Bone marrow (tissue), 2 donors: ENCODE measurements at regions not wholly inside any gene's neighbourhood (a gene's known extent, or its start where the extent isn't known, plus 50 kb on each side); places are given as distances from the start of the nearest gene placed in this dataset.

Experiments used
- DNase-seq, 2 donors: peaks; one replicate each; lab custom pipeline; 2025; lab: John Stamatoyannopoulos, UW

DNA sequence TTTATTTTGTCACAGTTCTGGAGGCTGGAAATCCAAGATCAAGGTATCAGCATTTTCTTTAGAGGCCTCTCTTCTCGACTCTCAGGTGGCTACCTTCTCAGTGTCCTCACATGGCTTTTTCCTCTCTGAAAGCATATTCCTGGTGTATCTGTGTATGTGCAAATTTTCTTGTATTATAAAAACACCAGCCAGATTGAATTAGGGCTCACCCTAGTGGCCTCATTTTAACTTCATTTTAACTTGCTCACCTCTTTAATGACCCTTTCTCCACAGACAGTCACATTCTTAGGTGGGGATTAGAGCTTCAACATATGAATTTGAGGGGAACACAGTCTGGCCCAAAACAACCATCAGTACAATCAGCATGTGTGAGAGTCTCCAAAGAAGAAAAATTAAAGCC is 542.4 kb upstream of the FAM241A start:
- DNase-seq: no peak

DNA sequence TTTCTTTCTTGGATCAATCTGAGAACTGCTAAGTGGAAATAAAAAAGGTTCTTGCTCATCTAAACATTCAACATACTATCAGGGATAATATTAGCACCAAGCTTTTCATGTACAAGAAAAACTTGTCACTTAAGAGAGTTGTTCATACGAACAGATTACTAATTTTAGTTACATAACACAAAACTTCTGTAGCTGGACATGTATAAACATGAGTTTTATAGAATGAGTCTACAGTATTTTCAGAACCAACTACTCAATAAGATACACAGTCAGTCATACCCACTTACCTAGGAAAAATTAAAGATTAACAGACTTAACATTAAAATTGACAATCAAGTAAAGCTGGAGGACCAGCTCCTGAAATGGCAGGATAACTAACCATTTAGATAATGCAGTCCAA is 540.1 kb upstream of the FAM241A start:
- no peak for DNase-seq

DNA sequence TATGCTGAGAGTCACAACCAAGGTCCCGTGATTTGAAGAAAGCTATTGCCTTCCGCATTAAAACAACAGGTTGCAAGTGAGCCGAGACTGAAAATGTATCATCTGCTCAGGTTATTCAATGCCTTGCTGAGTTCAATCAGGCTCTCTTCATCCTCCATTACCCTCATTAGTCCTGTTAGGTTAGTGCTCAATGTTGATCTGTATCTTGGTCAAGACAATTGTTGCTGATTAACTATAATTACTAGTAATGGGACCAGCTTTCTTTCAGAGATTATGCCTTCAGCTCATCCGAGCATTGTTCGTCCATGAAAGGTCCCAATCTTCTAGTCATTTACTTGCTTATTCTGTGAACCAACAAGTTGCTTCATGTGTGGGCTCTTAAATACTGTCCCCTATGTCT is 534.6 kb upstream of the FAM241A start:
- DNase-seq: no peak

DNA sequence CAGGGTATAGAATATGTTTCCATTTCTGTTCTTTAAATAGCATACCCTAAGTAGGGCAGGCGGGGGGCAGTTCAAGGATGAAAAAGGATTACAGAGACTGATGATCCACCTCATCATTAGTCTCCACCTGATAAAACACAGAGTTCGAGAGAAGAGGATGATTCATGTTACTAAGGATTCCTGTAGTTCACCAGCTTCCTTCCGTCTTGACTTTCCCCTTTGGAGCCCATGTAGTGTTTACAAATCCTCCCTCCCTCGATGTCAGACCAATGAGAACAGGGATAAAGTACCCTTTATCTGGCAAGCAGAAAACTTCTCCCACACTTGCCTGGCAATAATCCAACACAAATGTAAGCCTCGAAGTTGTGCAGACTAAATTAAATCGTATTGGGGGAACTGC is 526.3 kb upstream of the FAM241A start:
- no peak for DNase-seq

- DNase-seq: no peak
These were observed 516.8 kb upstream of the FAM241A start for GRCh38 chr4:111628437-111628836.

DNA sequence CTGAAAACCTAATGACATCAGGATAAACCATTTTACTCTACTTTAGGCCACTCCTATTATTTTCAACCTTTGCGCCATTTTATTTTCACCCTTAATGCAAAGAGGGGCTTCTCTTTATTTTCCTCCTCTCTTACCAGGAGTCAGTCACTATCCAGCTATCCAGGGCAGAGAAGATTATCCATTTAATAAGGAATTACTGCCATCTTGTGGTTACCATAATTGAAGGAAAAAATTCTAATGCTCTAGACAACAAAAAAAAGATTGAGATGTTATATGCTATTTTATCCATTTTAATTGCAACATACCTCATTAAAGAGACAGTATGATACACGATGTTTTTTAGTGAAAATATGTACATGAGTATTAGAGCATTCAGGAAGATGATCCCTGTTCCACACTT is 514.5 kb upstream of the FAM241A start:
- no peak for DNase-seq

DNA sequence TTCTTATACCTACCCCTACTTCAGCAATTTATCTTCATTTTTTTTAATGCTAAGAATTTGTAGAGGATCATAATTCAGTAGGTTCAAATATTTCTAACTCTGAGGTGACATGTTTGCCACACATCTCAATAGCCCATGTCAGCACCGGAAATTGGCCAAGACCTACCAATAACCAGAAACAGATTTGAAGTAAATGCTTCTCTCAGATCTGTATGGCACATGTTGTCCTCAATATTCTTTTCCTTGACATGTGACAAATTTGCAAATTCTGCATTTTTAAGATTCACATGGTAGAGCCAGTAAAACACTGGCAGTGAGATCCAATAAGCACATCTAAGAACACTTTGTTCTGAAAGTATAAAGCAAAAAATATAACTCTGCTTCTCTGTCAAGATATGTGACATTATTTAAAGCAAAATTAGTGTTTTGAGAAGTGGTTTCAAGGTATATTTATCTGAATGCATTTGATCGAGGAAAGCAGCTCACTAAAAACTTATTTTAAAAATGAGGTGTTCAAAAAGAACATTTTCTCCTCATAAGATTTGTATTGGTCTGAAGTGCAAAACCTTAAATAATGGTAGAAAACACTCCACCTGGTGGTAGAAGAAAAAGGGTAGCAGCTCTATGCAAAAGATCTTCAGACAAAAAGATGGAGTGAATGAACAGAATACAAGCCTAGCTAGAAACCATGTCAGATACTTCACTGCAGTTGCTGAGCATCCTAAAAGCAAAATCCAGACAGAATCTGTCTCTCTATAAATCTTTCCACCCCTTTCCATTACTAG is 513.8 kb upstream of the FAM241A start:
- DNase-seq: no peak

GRCh38 chr4:111632641-111633151 is 512.6 kb upstream of the FAM241A start:
- no peak for DNase-seq

DNA sequence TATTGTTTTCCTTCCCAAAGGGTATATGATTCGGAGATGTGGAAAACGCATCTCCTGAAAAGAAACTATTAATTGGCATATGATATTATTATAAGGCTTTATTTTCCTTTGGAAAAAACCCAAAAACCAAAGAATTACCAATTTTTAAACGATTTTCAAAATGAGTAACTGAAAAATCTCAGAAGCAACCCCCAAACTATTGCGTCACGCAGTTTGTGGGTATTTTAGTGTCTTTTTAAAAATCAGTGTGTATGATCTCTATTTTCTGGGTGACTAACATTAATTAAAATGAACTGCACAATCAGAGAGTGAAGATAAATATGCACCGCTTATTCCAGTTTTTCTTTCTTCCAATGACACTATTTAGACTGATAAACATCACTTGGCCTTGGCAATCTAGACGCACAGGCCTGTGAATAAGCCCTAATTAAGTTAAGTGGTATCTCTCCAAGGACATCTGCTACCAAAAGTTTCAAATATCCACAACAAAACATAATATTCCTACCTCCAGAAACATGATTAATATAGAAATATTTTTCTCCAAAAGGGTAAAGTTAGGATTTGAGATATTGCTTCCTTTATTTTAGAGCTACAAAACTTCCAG is 511.5 kb upstream of the FAM241A start:
- DNase-seq: no peak

GRCh38 chr4:111635646-111636045 is 509.6 kb upstream of the FAM241A start:
- DNase-seq: no peak

- DNase-seq: no peak
These were observed 508.2 kb upstream of the FAM241A start for GRCh38 chr4:111636961-111637585.

- DNase-seq: no peak
These were observed 506.0 kb upstream of the FAM241A start for GRCh38 chr4:111639120-111639690.

DNA sequence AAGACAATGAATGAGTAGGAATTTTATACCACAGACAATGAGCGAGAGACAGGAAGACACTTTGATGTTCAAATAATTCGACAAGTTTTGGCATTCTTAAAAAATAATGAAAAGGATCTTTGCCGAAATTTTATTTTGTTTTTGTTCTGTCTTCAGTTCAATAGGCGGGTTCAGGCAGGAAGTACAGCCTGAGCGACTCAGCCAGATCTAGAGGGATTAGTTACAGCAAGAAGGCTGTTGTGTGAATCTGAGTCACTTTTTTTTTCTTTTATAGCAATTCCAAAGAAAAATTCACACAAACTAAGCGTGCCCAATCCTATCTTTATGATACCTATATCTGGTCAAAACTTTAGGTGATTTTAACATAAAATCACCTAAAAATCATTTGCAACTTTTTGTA is 505.4 kb upstream of the FAM241A start:
- no peak for DNase-seq

GRCh38 chr4:111641813-111642579 is 503.3 kb upstream of the FAM241A start:
- DNase-seq: peak in 1 of 2 donors; percentile 75

GRCh38 chr4:111648056-111648455 is 497.2 kb upstream of the FAM241A start:
- DNase-seq: no peak

GRCh38 chr4:111649308-111649707 is 495.9 kb upstream of the FAM241A start:
- DNase-seq: no peak

- no peak for DNase-seq
These were observed 495.1 kb upstream of the FAM241A start for GRCh38 chr4:111650146-111650545.

GRCh38 chr4:111650674-111651086 is 494.6 kb upstream of the FAM241A start:
- no peak for DNase-seq

DNA sequence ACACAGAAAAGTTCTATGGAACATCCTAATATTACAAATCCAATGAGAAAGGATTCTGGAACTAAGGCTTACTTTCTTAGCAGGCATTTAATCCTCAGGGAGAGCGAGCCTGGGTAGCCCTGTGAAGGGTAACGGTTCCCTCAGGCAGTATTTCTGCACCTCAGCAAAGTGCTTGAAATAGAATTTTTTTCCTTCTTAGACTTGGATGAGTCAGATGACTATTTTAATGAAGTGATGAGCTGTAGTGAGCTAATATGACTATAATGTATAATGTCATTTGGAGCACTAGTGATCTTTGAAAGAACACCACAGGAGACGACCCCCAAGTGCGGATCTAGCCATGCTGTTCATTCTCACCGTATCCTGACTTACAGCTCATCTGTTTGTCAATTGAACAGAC is 493.0 kb upstream of the FAM241A start:
- DNase-seq: no peak

DNA sequence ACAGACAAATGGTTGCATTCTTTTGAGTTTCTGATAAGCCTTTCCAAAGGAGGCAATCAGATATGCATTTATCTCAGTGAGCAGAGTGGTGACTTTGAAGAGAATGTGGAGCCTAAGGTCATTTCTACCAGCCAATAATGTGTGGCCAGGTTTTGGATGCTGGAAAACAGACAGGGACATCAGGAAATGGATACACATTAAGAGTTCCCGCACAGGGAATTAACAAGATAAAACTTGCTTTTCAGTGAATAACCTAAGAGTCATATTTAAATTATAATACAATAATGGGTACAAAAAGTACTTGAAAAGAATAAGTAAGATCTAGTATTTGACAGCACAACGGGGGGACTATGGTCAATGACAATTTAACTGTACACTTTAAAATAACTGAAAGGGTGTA is 492.3 kb upstream of the FAM241A start:
- DNase-seq: no peak

GRCh38 chr4:111662496-111662895 is 482.8 kb upstream of the FAM241A start:
- DNase-seq: no peak
